Trophoblast cell (in vitro differentiated cells and primary cell): ENCODE measurements at regions not wholly inside any gene's neighbourhood (a gene's known extent, or its start where the extent isn't known, plus 50 kb on each side); places are given as distances from the start of the nearest gene placed in this dataset.

Experiments
- DNase-seq, 2 donors: peaks; one replicate each; pipeline ENCODE4 v3.0.0-alpha.2; 2016
- H2AFZ ChIP-seq: 2 replicates; pipeline ENCODE4 v1.6.1; 2013; ENCODE audit warnings: low read length, moderate library complexity, mild to moderate bottlenecking; ENCODE audit not compliant: insufficient read depth, poor library complexity
- H2AK5ac ChIP-seq: 2 replicates; pipeline ENCODE4 v1.6.1; 2013; ENCODE audit warnings: mild to moderate bottlenecking, low read length
- H2BK120ac ChIP-seq: 2 replicates; pipeline ENCODE4 v1.6.1; 2013; ENCODE audit warnings: low read length, mild to moderate bottlenecking, moderate library complexity; ENCODE audit not compliant: insufficient read depth, poor library complexity
- H2BK12ac ChIP-seq: 2 replicates; pipeline ENCODE4 v1.6.1; 2013; ENCODE audit warnings: mild to moderate bottlenecking, low read length, moderate library complexity
- H2BK5ac ChIP-seq: 2 replicates; pipeline ENCODE4 v1.6.1; 2013; ENCODE audit warnings: low read length, low read depth, moderate library complexity, mild to moderate bottlenecking; ENCODE audit not compliant: poor library complexity
- H3K14ac ChIP-seq: 2 replicates; pipeline ENCODE4 v1.6.1; 2013; ENCODE audit warnings: mild to moderate bottlenecking, low read length
- H3K18ac ChIP-seq: 2 replicates; pipeline ENCODE4 v1.6.1; 2013; ENCODE audit warnings: mild to moderate bottlenecking, low read length
- H3K23ac ChIP-seq: 2 replicates; pipeline ENCODE4 v1.6.1; 2013; ENCODE audit warnings: low read length
- H3K27ac ChIP-seq: 2 replicates; pipeline ENCODE4 v1.5.1; 2013; ENCODE audit warnings: low read depth, mild to moderate bottlenecking, inconsistent platforms, low read length, moderate library complexity
- H3K27me3 ChIP-seq: 2 replicates; pipeline ENCODE4 v1.6.1; 2013; ENCODE audit warnings: inconsistent platforms, mild to moderate bottlenecking, low read length, moderate library complexity; ENCODE audit not compliant: insufficient read depth
- H3K36me3 ChIP-seq, 2 experiments: 1 replicate in 1 of 2; 2 replicates in 1 of 2; pipeline ENCODE4 v1.6.1; 2013; ENCODE audit warnings: low read length in 2 of 2, mild to moderate bottlenecking in 2 of 2, moderate library complexity in 1 of 2; ENCODE audit not compliant: insufficient read depth in 2 of 2, control insufficient read depth in 1 of 2
- H3K4ac ChIP-seq: 2 replicates; pipeline ENCODE4 v1.6.1; 2013; ENCODE audit warnings: low read depth, mild to moderate bottlenecking, low read length, moderate library complexity
- H3K4me1 ChIP-seq, 2 experiments: 1 replicate in 1 of 2; 2 replicates in 1 of 2; pipeline ENCODE4 v1.6.1; 2013; ENCODE audit warnings: low read length in 2 of 2, mild to moderate bottlenecking in 2 of 2, moderate library complexity in 1 of 2; ENCODE audit not compliant: insufficient read depth in 2 of 2, control insufficient read depth in 1 of 2
- H3K4me2 ChIP-seq: 2 replicates; pipeline ENCODE4 v1.6.1; 2013; ENCODE audit warnings: inconsistent platforms, mild to moderate bottlenecking, low read length, moderate library complexity
- H3K4me3 ChIP-seq: 2 replicates; pipeline ENCODE4 v1.5.1; 2013; ENCODE audit warnings: mild to moderate bottlenecking, low read depth, low read length, inconsistent platforms
- H3K79me1 ChIP-seq: one replicate; pipeline ENCODE4 v1.6.1; 2013; ENCODE audit warnings: low read length
- H3K79me2 ChIP-seq: 2 replicates; pipeline ENCODE4 v1.6.1; 2013; ENCODE audit warnings: low read length, mild to moderate bottlenecking; ENCODE audit not compliant: control insufficient read depth, insufficient read depth, poor library complexity
- H3K9ac ChIP-seq: 2 replicates; pipeline ENCODE4 v1.6.1; 2013; ENCODE audit warnings: mild to moderate bottlenecking, low read length
- H3K9me3 ChIP-seq: 2 replicates; pipeline ENCODE4 v1.6.1; 2013; ENCODE audit warnings: low read depth, mild to moderate bottlenecking, control low read depth, inconsistent platforms, low read length; ENCODE audit not compliant: insufficient read depth
- H4K12ac ChIP-seq: 2 replicates; pipeline ENCODE4 v1.6.1; 2013; ENCODE audit warnings: low read depth, mild to moderate bottlenecking, low read length, moderate library complexity
- H4K8ac ChIP-seq: 2 replicates; pipeline ENCODE4 v1.6.1; 2013; ENCODE audit warnings: low read depth, mild to moderate bottlenecking, low read length, moderate library complexity
- H4K91ac ChIP-seq: one replicate; pipeline ENCODE4 v1.6.1; 2013; ENCODE audit warnings: low read depth, mild to moderate bottlenecking, low read length, moderate library complexity
- WGBS: extraction: QIAGEN DNeasy Blood & Tissue Kit; methylation state at CpG from one replicate; pipeline ENCODE4 v1.1.7; 2013; ENCODE audit warnings: missing lambda C conversion rate; ENCODE audit not compliant: insufficient read length, insufficient coverage; ENCODE audit errors: extremely low coverage; 5-methylcytosine and 5-hydroxymethylcytosine counted together

- Histone ChIP-seq H3K9me3 (no peaks in the 10 kb centered on the region), H3K4me3 (no peak overlapping the region), H3K27ac (no peak overlapping the region), H3K4me1 (peaks cover 0 to 5% of the 10 kb centered on the region in 2 experiments), H3K23ac (no peak overlapping the region), H3K4me2 (no peak overlapping the region), H4K8ac (no peak overlapping the region), H2AFZ (no peak overlapping the region), H3K18ac (no peak overlapping the region), H3K79me1 (no peaks in the 10 kb centered on the region), H2BK5ac (no peak overlapping the region), H4K91ac (no peak overlapping the region), H2BK12ac (no peak overlapping the region), H3K27me3 (no peaks in the 10 kb centered on the region), H2BK120ac (no peak overlapping the region), H3K36me3 (no peaks in the 10 kb centered on the region), H3K4ac (no peak overlapping the region), H4K12ac (no peak overlapping the region), H3K14ac (no peak overlapping the region), H3K9ac (no peak overlapping the region), H2AK5ac (no peak overlapping the region), H3K79me2 (no peaks in the 10 kb centered on the region)
- no peak for DNase-seq
- no CpG with 5 or more reads among the region's 3 CpGs for WGBS
Measured at GRCh38 chr13:106232681-106233080, 302.8 kb downstream of the EFNB2 start.

DNA sequence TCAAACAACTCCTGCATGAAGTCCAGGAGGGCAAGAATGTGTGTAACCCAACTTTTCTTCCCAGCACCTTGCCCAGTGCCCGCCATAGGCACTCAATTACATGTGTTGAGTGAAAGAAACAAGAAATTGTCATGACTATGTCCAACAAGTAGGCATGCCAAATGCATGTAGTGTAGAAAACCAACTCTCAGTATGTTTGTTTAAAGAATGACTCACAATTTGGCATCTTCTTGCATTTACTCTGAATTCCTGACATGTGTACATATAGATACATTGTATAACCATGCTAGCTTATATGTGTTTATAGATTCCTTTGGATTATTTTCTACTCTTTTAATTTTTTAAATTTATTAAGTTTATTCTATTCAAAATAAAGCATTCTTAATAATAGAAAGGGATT is 305.0 kb downstream of the EFNB2 start:
- Histone ChIP-seq H3K23ac (no peak overlapping the region), H3K4ac (no peak overlapping the region), H4K8ac (no peak overlapping the region), H2AFZ (no peak overlapping the region), H3K4me2 (no peak overlapping the region), H3K18ac (no peak overlapping the region), H3K4me1 (peaks cover 0 to 5% of the 10 kb centered on the region in 2 experiments), H3K9ac (no peak overlapping the region), H3K79me1 (no peaks in the 10 kb centered on the region), H3K14ac (no peak overlapping the region), H3K27ac (no peak overlapping the region), H2BK120ac (no peak overlapping the region), H4K12ac (no peak overlapping the region), H2BK12ac (no peak overlapping the region), H3K79me2 (no peaks in the 10 kb centered on the region), H3K4me3 (no peak overlapping the region), H3K27me3 (no peaks in the 10 kb centered on the region), H3K36me3 (no peaks in the 10 kb centered on the region), H4K91ac (no peak overlapping the region), H2BK5ac (no peak overlapping the region), H3K9me3 (no peaks in the 10 kb centered on the region), H2AK5ac (no peak overlapping the region)
- no CpG with 5 or more reads among the region's 1 CpG for WGBS
- peak in 1 of 2 donors; percentile 24 for DNase-seq

DNA sequence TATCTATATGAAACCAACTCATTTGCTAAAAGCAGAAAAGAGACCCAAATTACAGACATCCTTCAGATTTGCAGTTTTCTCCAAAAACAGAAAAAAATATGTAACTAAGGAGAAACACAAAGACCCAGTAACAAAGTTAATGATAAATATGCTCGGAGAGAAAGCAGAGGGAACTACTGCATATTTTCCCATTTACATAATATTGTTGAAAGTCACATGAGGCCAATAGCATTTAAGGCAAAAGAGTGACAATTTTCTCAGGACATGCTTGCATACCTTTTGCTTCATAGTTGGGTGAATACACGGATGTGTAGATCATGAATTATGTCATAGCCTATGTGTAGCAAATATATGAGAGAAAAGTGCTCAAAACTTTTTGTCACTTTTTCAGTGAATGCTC is 310.3 kb downstream of the EFNB2 start:
- Histone ChIP-seq H2BK5ac (no peak overlapping the region), H3K36me3 (no peaks in the 10 kb centered on the region), H3K4me1 (peaks cover 0 to 5% of the 10 kb centered on the region in 2 experiments), H3K4ac (no peak overlapping the region), H3K79me1 (no peaks in the 10 kb centered on the region), H3K27me3 (no peaks in the 10 kb centered on the region), H3K9me3 (no peaks in the 10 kb centered on the region), H3K79me2 (no peaks in the 10 kb centered on the region), H2BK12ac (no peak overlapping the region), H3K4me2 (no peak overlapping the region), H4K91ac (no peak overlapping the region), H3K18ac (no peak overlapping the region), H3K9ac (no peak overlapping the region), H4K8ac (no peak overlapping the region), H4K12ac (no peak overlapping the region), H3K14ac (no peak overlapping the region), H2BK120ac (no peak overlapping the region), H2AK5ac (no peak overlapping the region), H3K27ac (no peak overlapping the region), H2AFZ (no peak overlapping the region), H3K4me3 (no peak overlapping the region), H3K23ac (no peak overlapping the region)
- WGBS = no CpG with 5 or more reads among the region's 2 CpGs
- DNase-seq = no peak

GRCh38 chr13:106220211-106220610 is 315.3 kb downstream of the EFNB2 start:
- Histone ChIP-seq H4K8ac (no peak overlapping the region), H2AK5ac (no peak overlapping the region), H3K4me2 (no peak overlapping the region), H3K79me2 (no peaks in the 10 kb centered on the region), H2BK120ac (no peak overlapping the region), H3K27me3 (no peaks in the 10 kb centered on the region), H3K4ac (no peak overlapping the region), H3K79me1 (no peaks in the 10 kb centered on the region), H2BK5ac (no peak overlapping the region), H4K12ac (no peak overlapping the region), H4K91ac (no peak overlapping the region), H3K18ac (no peak overlapping the region), H2BK12ac (no peak overlapping the region), H3K4me3 (no peak overlapping the region), H3K9me3 (no peaks in the 10 kb centered on the region), H3K23ac (no peak overlapping the region), H3K36me3 (no peaks in the 10 kb centered on the region), H3K27ac (no peak overlapping the region), H3K4me1 (no peaks in the 10 kb centered on the region), H3K14ac (no peak overlapping the region), H2AFZ (no peak overlapping the region), H3K9ac (no peak overlapping the region)
- DNase-seq = no peak
- no CpG with 5 or more reads among the region's 3 CpGs for WGBS
